HCT116 (cell line): ENCODE measurements at regions not wholly inside any gene's neighbourhood (a gene's known extent, or its start where the extent isn't known, plus 50 kb on each side); places are given as distances from the start of the nearest gene placed in this dataset.

ENCODE experiments used
- ATAC-seq: fragments of 200-7000 bp; cut with Tn5 transposase; 2 replicates; pipeline ENCODE4 v1.9.1; 2020; ENCODE audit warnings: mild to moderate bottlenecking, moderate library complexity
- BruUV-seq: library from RNA; stranded (reverse); fragments of 400-500 nt; replicated peaks from 2 replicates; lab custom pipeline; 2021; lab: Mats Ljungman, UMichigan
- CTCF ChIA-PET: fragments of 300-600 bp; sonication (Branson Sonifier 250); formaldehyde crosslinking; loops from one replicate; lab custom pipeline; 2021; ENCODE audit warnings: antibody characterized with exemption; lab: Charles Lee
- POLR2A ChIA-PET: fragments of 300-600, 350-600 bp; sonication (Branson Sonifier 250); formaldehyde crosslinking; loops from one replicate; lab custom pipeline; 2021; ENCODE audit warnings: antibody characterized with exemption; lab: Charles Lee
- RAD21 ChIA-PET, 2 experiments: fragments of 300-600 bp; sonication (Branson Sonifier 250); formaldehyde crosslinking; loops; one replicate each; lab custom pipeline; 2023; ENCODE audit warnings: low total read pairs in 2 of 2; ENCODE audit not compliant: uncharacterized antibody in 2 of 2, unreplicated experiment in 2 of 2, low non-redundant PET in 1 of 2; lab: Charles Lee
- DNase-seq: peaks from one replicate; pipeline ENCODE4 v3.0.0-alpha.2; 2010; ENCODE audit warnings: low read depth, low spot score
- H2AFZ ChIP-seq: fragments of 200-600 bp; shearing (Covaris generic), sonication (generic); 2 replicates; pipeline ENCODE4 v1.6.1; 2017; ENCODE audit warnings: low read depth, mixed run types, mixed read lengths, antibody characterized with exemption, low read length; ENCODE audit not compliant: poor library complexity, severe bottlenecking
- H3K27ac ChIP-seq: 2 replicates; pipeline ENCODE4 v1.5.1; 2012; ENCODE audit warnings: low read depth, low read length
- H3K27me3 ChIP-seq: fragments of 200-600 bp; sonication (generic); 2 replicates; pipeline ENCODE4 v1.6.1; 2016; ENCODE audit warnings: mixed run types, low read length, mixed read lengths; ENCODE audit not compliant: insufficient read depth
- H3K36me3 ChIP-seq, 2 experiments: fragments of 200-500 bp in 1 of 2; fragments of 200-600 bp in 1 of 2; sonication (Bioruptor generic) in 1 of 2; sonication (generic) in 1 of 2; 2 replicates each; pipeline versions ENCODE4 v1.5.1 to v1.6.1; 2014 to 2016; ENCODE audit warnings: low read length in 2 of 2, inconsistent platforms in 1 of 2, mixed read lengths in 1 of 2, mixed run types in 1 of 2; ENCODE audit not compliant: insufficient read depth in 2 of 2, control insufficient read depth in 1 of 2
- H3K4me1 ChIP-seq, 2 experiments: fragments of 200-600 bp in 1 of 2; sonication (generic) in 1 of 2; 2 replicates each; pipeline versions ENCODE4 v1.5.1 to v1.6.1; 2012 to 2017; ENCODE audit warnings: low read length in 2 of 2, inconsistent platforms in 1 of 2, mild to moderate bottlenecking in 1 of 2, mixed read lengths in 1 of 2, mixed run types in 1 of 2, moderate library complexity in 1 of 2; ENCODE audit not compliant: insufficient read depth in 2 of 2, control insufficient read depth in 1 of 2
- H3K4me2 ChIP-seq: fragments of 200-600 bp; sonication (generic); 2 replicates; pipeline ENCODE4 v1.6.1; 2017; ENCODE audit warnings: mixed run types, low read length, mixed read lengths
- H3K4me3 ChIP-seq, 2 experiments: fragments of 200-600 bp in 1 of 2; sonication (generic) in 1 of 2; replicated peaks in 1 of 2; 2 replicates each; pipeline ENCODE4 v1.5.1; 2011 to 2016; ENCODE audit warnings: low read length in 2 of 2, control low read depth in 1 of 2, low read depth in 1 of 2, mild to moderate bottlenecking in 1 of 2, mixed read lengths in 1 of 2, mixed run types in 1 of 2
- H3K79me2 ChIP-seq: fragments of 200-600 bp; sonication (generic); 2 replicates; pipeline ENCODE4 v1.6.1; 2017; ENCODE audit warnings: mild to moderate bottlenecking, mixed run types, low read length, moderate library complexity, mixed read lengths; ENCODE audit not compliant: insufficient read depth
- H3K9ac ChIP-seq: fragments of 200-600 bp; sonication (generic); 2 replicates; pipeline ENCODE4 v1.6.1; 2016; ENCODE audit warnings: low read length, mixed read lengths
- H3K9me2 ChIP-seq: fragments of 200-600 bp; sonication (generic), shearing (Covaris generic); 2 replicates; pipeline ENCODE4 v1.6.1; 2017; ENCODE audit warnings: mixed run types, mild to moderate bottlenecking, moderate library complexity; ENCODE audit not compliant: insufficient read depth
- H3K9me3 ChIP-seq, 2 experiments: fragments of 200-500 bp in 1 of 2; fragments of 200-600 bp in 1 of 2; sonication (Bioruptor generic) in 1 of 2; sonication (generic) in 1 of 2; 2 replicates each; pipeline ENCODE4 v1.6.1; 2014 to 2017; ENCODE audit warnings: low read length in 2 of 2, mixed read lengths in 2 of 2, inconsistent platforms in 1 of 2, low read depth in 1 of 2, mild to moderate bottlenecking in 1 of 2, mixed run types in 1 of 2, moderate library complexity in 1 of 2; ENCODE audit not compliant: control insufficient read depth in 1 of 2, insufficient read depth in 1 of 2
- H4K20me1 ChIP-seq: fragments of 200-600 bp; sonication (generic), shearing (Covaris generic); 2 replicates; pipeline ENCODE4 v1.6.1; 2017; ENCODE audit warnings: mixed run types, mild to moderate bottlenecking, moderate library complexity; ENCODE audit not compliant: insufficient read depth
- EGR1 ChIP-seq: IDR thresholded peaks from 2 replicates; pipeline ENCODE4 v1.6.1; 2012; ENCODE audit warnings: low read depth
- ELF1 ChIP-seq: IDR thresholded peaks from 2 replicates; pipeline ENCODE4 v1.6.1; 2012; ENCODE audit warnings: low read depth, borderline replicate concordance
- EZH2phosphoT487 ChIP-seq: fragments of 200-600 bp; IDR thresholded peaks from 2 replicates; pipeline ENCODE4 v1.6.1; 2018; ENCODE audit warnings: antibody characterized with exemption, borderline replicate concordance
- FOSL1 ChIP-seq: IDR thresholded peaks from 2 replicates; pipeline ENCODE4 v1.6.1; 2012; ENCODE audit warnings: low read depth
- POLR2AphosphoS5 ChIP-seq: IDR thresholded peaks from 2 replicates; pipeline ENCODE4 v1.6.1; 2011; ENCODE audit warnings: mild to moderate bottlenecking, low read depth, low read length, moderate library complexity
- SRF ChIP-seq: IDR thresholded peaks from 2 replicates; pipeline ENCODE4 v1.6.1; 2012; ENCODE audit warnings: low read depth
- ZNF274 ChIP-seq: fragments of 200-500 bp; sonication (Bioruptor generic); IDR thresholded peaks from 2 replicates; pipeline ENCODE4 v1.6.1; 2014; ENCODE audit warnings: mild to moderate bottlenecking, low read depth, low read length, inconsistent platforms
- intact Hi-C: fragments of 100-400 bp; cut with micrococcal nuclease; formaldehyde crosslinking; loops from 2 replicates; pipeline ENCODE4 v1.10.0; 2022
- TF ChIP-seq, protein P1 (sequence below), 3 experiments: fragments of 200-600 bp in 1 of 3; sonication (generic) in 1 of 3; IDR thresholded peaks in 2 of 3; conservative IDR thresholded peaks in 1 of 3; 2 replicates each; pipeline ENCODE4 v1.5.1; 2012 to 2017; ENCODE audit warnings: low read depth in 2 of 3, low read length in 2 of 3, antibody characterized with exemption in 1 of 3, borderline replicate concordance in 1 of 3, control low read depth in 1 of 3, mild to moderate bottlenecking in 1 of 3, mixed read lengths in 1 of 3, mixed run types in 1 of 3, moderate library complexity in 1 of 3; ENCODE audit not compliant: insufficient read depth in 1 of 3
- TF ChIP-seq, protein P2 (sequence below): IDR thresholded peaks from 2 replicates; pipeline ENCODE4 v1.6.1; 2012
- TF ChIP-seq, protein P3 (sequence below): IDR thresholded peaks from 2 replicates; pipeline ENCODE4 v1.6.1; 2012

DNA sequence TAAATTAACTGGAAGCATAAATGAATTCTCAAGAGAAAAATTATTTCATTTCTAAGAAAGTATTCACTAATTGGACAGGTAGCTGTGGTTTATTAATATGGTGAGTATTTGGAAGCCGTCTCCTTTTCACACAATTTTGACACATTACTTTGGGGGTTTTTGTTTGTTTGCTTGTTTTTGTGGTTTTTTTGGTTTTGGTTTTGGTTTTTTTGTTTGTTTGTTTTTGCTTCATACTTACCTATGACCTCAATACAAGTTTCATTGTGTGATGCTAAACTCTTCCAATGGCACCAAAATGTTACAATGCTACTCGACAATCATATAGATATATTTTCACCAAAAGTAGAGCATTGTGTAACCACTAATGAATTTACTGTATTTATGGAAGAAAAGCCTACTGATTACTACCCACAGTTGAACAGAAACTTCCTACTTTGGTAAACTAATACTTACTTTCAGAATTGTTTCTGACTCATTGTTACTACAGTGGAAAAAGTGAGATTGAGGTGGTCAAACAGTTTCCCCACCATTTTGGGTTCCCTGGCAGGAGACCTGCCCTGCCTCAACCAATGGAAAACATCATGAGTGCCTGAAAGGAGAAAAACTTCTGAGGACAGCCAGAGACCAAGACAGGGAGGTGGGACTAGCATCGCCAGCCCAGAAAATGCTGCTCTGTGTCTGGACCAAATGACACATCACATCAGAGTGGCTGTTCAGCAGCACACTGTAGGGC lies 443.1 kb downstream of the HNRNPD start:
- CTCF ChIA-PET, result no interaction called here

More for the DNA sequence above, 443.1 kb downstream of the HNRNPD start:
- RAD21 ChIA-PET, result no interaction called here
- no peak overlapping the region for H2AFZ ChIP-seq
- DNase-seq, result no peak
- H3K9ac ChIP-seq, result no peak overlapping the region
- ATAC-seq, result no peak
- H3K4me1 ChIP-seq, result no peaks in the 10 kb centered on the region
- H3K9me2 ChIP-seq, result no peaks in the 10 kb centered on the region
- H3K4me3 ChIP-seq, result no peak overlapping the region
- H3K27ac ChIP-seq, result no peak overlapping the region
- H3K36me3 ChIP-seq, result no peaks in the 10 kb centered on the region
- no peak overlapping the region for H3K4me2 ChIP-seq
- peaks cover 13% of the 10 kb centered on the region; the same call in 1 of the 2 replicates for H3K27me3 ChIP-seq
- no peaks in the 10 kb centered on the region for H3K9me3 ChIP-seq
- intact Hi-C loops, result no loop called here
- TF ChIP-seq, protein P1, sequence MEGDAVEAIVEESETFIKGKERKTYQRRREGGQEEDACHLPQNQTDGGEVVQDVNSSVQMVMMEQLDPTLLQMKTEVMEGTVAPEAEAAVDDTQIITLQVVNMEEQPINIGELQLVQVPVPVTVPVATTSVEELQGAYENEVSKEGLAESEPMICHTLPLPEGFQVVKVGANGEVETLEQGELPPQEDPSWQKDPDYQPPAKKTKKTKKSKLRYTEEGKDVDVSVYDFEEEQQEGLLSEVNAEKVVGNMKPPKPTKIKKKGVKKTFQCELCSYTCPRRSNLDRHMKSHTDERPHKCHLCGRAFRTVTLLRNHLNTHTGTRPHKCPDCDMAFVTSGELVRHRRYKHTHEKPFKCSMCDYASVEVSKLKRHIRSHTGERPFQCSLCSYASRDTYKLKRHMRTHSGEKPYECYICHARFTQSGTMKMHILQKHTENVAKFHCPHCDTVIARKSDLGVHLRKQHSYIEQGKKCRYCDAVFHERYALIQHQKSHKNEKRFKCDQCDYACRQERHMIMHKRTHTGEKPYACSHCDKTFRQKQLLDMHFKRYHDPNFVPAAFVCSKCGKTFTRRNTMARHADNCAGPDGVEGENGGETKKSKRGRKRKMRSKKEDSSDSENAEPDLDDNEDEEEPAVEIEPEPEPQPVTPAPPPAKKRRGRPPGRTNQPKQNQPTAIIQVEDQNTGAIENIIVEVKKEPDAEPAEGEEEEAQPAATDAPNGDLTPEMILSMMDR (IDR thresholded peaks at IDR 0.05 in 2 of 3, conservative IDR thresholded peaks at IDR 0.05 in 1 of 3; ENCODE audit: borderline replicate concordance in 1 of 3, insufficient read depth in 1 of 3, low read depth in 2 of 3, low read length in 2 of 3), result no peak
- no peak for TF ChIP-seq FOSL1
- TF ChIP-seq POLR2AphosphoS5, result no peak
- TF ChIP-seq, protein P2, sequence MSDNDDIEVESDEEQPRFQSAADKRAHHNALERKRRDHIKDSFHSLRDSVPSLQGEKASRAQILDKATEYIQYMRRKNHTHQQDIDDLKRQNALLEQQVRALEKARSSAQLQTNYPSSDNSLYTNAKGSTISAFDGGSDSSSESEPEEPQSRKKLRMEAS, result no peak
- no peak for TF ChIP-seq SRF
- TF ChIP-seq ELF1, result no peak
- TF ChIP-seq, protein P3, sequence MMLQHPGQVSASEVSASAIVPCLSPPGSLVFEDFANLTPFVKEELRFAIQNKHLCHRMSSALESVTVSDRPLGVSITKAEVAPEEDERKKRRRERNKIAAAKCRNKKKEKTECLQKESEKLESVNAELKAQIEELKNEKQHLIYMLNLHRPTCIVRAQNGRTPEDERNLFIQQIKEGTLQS, result no peak
- TF ChIP-seq EZH2phosphoT487, result no peak
- TF ChIP-seq EGR1, result no peak
- TF ChIP-seq ZNF274, result no peak
- no peaks in the 10 kb centered on the region for H3K79me2 ChIP-seq
- POLR2A ChIA-PET, result no interaction called here
- BruUV-seq, result no TSS peak
- H4K20me1 ChIP-seq, result no peaks in the 10 kb centered on the region
